Smooth muscle cell (in vitro differentiated cells): ENCODE measurements at regions not wholly inside any gene's neighbourhood (a gene's known extent, or its start where the extent isn't known, plus 50 kb on each side); places are given as distances from the start of the nearest gene placed in this dataset.

Source experiments
- DNase-seq: peaks from one replicate; lab custom pipeline; 2025; ENCODE audit not compliant: unreplicated experiment; lab: John Stamatoyannopoulos, UW
- H2AFZ ChIP-seq: fragments of 200-600 bp; sonication (generic); 2 replicates; pipeline ENCODE4 v1.6.0; 2016; ENCODE audit warnings: antibody characterized with exemption, low read depth, mild to moderate bottlenecking
- H3F3A ChIP-seq: fragments of 200-600 bp; sonication (generic); 2 replicates; pipeline ENCODE4 v1.6.0; 2017; ENCODE audit warnings: antibody characterized with exemption, low read depth
- H3K27ac ChIP-seq: fragments of 200-600 bp; sonication (generic); 2 replicates; pipeline ENCODE4 v1.5.1; 2016; ENCODE audit warnings: low read depth, mild to moderate bottlenecking
- H3K27me3 ChIP-seq: fragments of 200-600 bp; sonication (generic); 2 replicates; pipeline ENCODE4 v1.6.1; 2016; ENCODE audit warnings: low read depth, mild to moderate bottlenecking
- H3K36me3 ChIP-seq: fragments of 200-600 bp; sonication (generic); 2 replicates; pipeline ENCODE4 v1.5.1; 2016; ENCODE audit warnings: low read depth
- H3K4me1 ChIP-seq: fragments of 200-600 bp; sonication (generic); 2 replicates; pipeline ENCODE4 v1.5.1; 2016; ENCODE audit warnings: low read depth
- H3K4me2 ChIP-seq: fragments of 200-600 bp; sonication (generic); 2 replicates; pipeline ENCODE4 v1.6.0; 2016; ENCODE audit warnings: mild to moderate bottlenecking
- H3K4me3 ChIP-seq: fragments of 200-600 bp; sonication (generic); 2 replicates; pipeline ENCODE4 v1.5.1; 2016; ENCODE audit warnings: mild to moderate bottlenecking
- H3K79me2 ChIP-seq: fragments of 200-600 bp; sonication (generic); 2 replicates; pipeline ENCODE4 v1.6.0; 2016; ENCODE audit warnings: low read depth, mild to moderate bottlenecking
- H3K9ac ChIP-seq: fragments of 200-600 bp; sonication (generic); 2 replicates; pipeline ENCODE4 v1.6.0; 2016; ENCODE audit warnings: low read depth
- H3K9me3 ChIP-seq: fragments of 200-600 bp; sonication (generic); replicated peaks from 2 replicates; pipeline ENCODE4 v1.5.1; 2016; ENCODE audit warnings: low read depth
- H4K20me1 ChIP-seq: fragments of 200-600 bp; sonication (generic); 2 replicates; pipeline ENCODE4 v1.6.0; 2016; ENCODE audit warnings: low read depth
- WGBS: methylation state at CpG from one replicate; pipeline ENCODE4 v1.1.7; 2016; ENCODE audit warnings: low lambda C conversion rate; 5-methylcytosine and 5-hydroxymethylcytosine counted together
- TF ChIP-seq, protein P1 (sequence below): fragments of 200-600 bp; sonication (generic); IDR thresholded peaks from 2 replicates; pipeline ENCODE4 v1.5.1; 2017; ENCODE audit warnings: borderline replicate concordance, mild to moderate bottlenecking, antibody characterized with exemption; ENCODE audit not compliant: insufficient read depth, poor library complexity, severe bottlenecking

GRCh38 chr13:107358866-107359265, 790.9 kb upstream of the ARGLU1 start:
- H4K20me1 ChIP-seq, result no peaks in the 10 kb centered on the region
- H3K4me3 ChIP-seq, result no peak overlapping the region
- H3K4me1 ChIP-seq, result no peaks in the 10 kb centered on the region
- no peak for DNase-seq
- H3K9ac ChIP-seq, result no peak overlapping the region
- WGBS, result 88% methylated on average over 1 of the region's 1 CpG
- no peaks in the 10 kb centered on the region for H3K79me2 ChIP-seq
- no peaks in the 10 kb centered on the region for H3K27me3 ChIP-seq
- H3K27ac ChIP-seq, result no peak overlapping the region
- H2AFZ ChIP-seq, result no peak overlapping the region
- TF ChIP-seq, protein P1, sequence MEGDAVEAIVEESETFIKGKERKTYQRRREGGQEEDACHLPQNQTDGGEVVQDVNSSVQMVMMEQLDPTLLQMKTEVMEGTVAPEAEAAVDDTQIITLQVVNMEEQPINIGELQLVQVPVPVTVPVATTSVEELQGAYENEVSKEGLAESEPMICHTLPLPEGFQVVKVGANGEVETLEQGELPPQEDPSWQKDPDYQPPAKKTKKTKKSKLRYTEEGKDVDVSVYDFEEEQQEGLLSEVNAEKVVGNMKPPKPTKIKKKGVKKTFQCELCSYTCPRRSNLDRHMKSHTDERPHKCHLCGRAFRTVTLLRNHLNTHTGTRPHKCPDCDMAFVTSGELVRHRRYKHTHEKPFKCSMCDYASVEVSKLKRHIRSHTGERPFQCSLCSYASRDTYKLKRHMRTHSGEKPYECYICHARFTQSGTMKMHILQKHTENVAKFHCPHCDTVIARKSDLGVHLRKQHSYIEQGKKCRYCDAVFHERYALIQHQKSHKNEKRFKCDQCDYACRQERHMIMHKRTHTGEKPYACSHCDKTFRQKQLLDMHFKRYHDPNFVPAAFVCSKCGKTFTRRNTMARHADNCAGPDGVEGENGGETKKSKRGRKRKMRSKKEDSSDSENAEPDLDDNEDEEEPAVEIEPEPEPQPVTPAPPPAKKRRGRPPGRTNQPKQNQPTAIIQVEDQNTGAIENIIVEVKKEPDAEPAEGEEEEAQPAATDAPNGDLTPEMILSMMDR, result no peak
- H3K9me3 ChIP-seq, result no peaks in the 10 kb centered on the region
- no peak overlapping the region for H3K4me2 ChIP-seq
- no peaks in the 10 kb centered on the region for H3K36me3 ChIP-seq
- no peaks in the 10 kb centered on the region for H3F3A ChIP-seq

GRCh38 chr13:107351305-107351704, 783.4 kb upstream of the ARGLU1 start:
- no peaks in the 10 kb centered on the region for H3K79me2 ChIP-seq
- TF ChIP-seq, protein P1, result no peak
- H3K4me1 ChIP-seq, result no peaks in the 10 kb centered on the region
- no peak overlapping the region for H2AFZ ChIP-seq
- no peak overlapping the region for H3K9ac ChIP-seq
- no peak for DNase-seq
- no peaks in the 10 kb centered on the region for H3K9me3 ChIP-seq
- no peaks in the 10 kb centered on the region for H3F3A ChIP-seq
- no peaks in the 10 kb centered on the region for H3K27me3 ChIP-seq
- no peaks in the 10 kb centered on the region for H4K20me1 ChIP-seq
- 45% methylated on average over 8 of the region's 8 CpGs for WGBS
- H3K4me2 ChIP-seq, result peak overlapping the region; percentile 62
- H3K4me3 ChIP-seq, result no peak overlapping the region
- H3K27ac ChIP-seq, result no peak overlapping the region
- no peaks in the 10 kb centered on the region for H3K36me3 ChIP-seq

DNA sequence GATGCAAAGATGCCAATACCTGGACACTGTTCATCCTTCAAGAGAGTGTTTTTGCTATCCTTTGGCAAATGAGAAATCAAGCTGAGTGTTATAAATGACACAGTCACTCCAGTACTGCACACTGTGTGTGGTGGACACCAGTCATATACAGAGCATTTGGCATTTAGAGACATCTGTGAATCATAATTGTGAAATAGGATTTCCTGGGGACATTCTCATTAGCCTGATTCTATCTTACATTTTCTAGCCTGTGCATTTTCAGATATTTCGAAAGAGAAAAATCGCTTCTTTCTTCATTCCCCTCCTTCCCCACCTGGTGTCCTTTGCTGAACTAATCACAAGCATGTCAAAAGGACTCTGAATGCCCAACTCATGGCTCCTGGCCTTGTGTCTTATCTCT, 781.0 kb upstream of the ARGLU1 start:
- Histone ChIP-seq H3F3A (no peaks in the 10 kb centered on the region), H3K27me3 (no peaks in the 10 kb centered on the region), H3K27ac (no peak overlapping the region), H3K36me3 (no peaks in the 10 kb centered on the region), H3K4me2 (peak overlapping the region; percentile 52), H3K9ac (no peak overlapping the region), H3K4me1 (no peaks in the 10 kb centered on the region), H3K9me3 (no peaks in the 10 kb centered on the region), H4K20me1 (no peaks in the 10 kb centered on the region), H3K79me2 (no peaks in the 10 kb centered on the region), H2AFZ (no peak overlapping the region), H3K4me3 (no peak overlapping the region)
- DNase-seq, result no peak
- WGBS, result 73% methylated on average over 2 of the region's 2 CpGs
- TF ChIP-seq, protein P1, result no peak

DNA sequence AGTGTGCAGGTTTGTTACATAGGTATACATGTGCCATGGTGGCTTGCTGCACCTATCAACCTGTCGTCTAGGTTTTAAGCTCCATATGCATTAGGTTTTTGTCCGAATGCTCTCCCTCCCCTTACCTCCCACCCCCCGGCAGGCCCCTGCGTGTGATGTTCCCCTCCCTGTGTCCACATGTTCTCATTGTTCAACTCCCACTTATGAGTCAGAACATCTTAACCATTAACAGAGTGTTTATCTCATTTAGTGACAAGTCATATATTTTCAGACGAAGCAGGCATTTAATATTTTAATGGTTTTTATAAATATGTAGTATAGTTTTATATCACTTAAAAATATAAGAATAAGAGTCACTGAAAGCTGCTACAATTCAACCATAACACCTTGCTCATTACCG, 780.5 kb upstream of the ARGLU1 start:
- Histone ChIP-seq H2AFZ (no peak overlapping the region), H3K9ac (no peak overlapping the region), H3K4me1 (no peaks in the 10 kb centered on the region), H3K36me3 (no peaks in the 10 kb centered on the region), H3K27ac (no peak overlapping the region), H3K9me3 (no peaks in the 10 kb centered on the region), H3K27me3 (no peaks in the 10 kb centered on the region), H3K4me2 (peak overlapping the region; percentile 52), H3K79me2 (no peaks in the 10 kb centered on the region), H4K20me1 (no peaks in the 10 kb centered on the region), H3F3A (no peaks in the 10 kb centered on the region), H3K4me3 (no peak overlapping the region)
- TF ChIP-seq, protein P1, result no peak
- DNase-seq, result no peak
- 80% methylated on average over 6 of the region's 6 CpGs for WGBS
